Cerebellar nuclear complex (tissue), 1 donor: ENCODE measurements at regions not wholly inside any gene's neighbourhood (a gene's known extent, or its start where the extent isn't known, plus 50 kb on each side); places are given as distances from the start of the nearest gene placed in this dataset.

Experiments
- DNase-seq, 2 experiments: peaks; one replicate each; lab custom pipeline; 2025; lab: John Stamatoyannopoulos, UW

GRCh38 chr19:28414748-28415147, 798.2 kb downstream of the UQCRFS1 start:
- no peak for DNase-seq

GRCh38 chr19:28409859-28410258, 803.1 kb downstream of the UQCRFS1 start:
- DNase-seq, result no peak

- DNase-seq, result no peak
Observed at GRCh38 chr19:28406966-28407365, 806.0 kb downstream of the UQCRFS1 start.

- no peak for DNase-seq
Observed at GRCh38 chr19:28405346-28405742, 807.6 kb downstream of the UQCRFS1 start.

- no peak for DNase-seq
Observed at GRCh38 chr19:28404472-28404871, 808.5 kb downstream of the UQCRFS1 start.

- no peak for DNase-seq
Observed at GRCh38 chr19:28403690-28404089, 809.3 kb downstream of the UQCRFS1 start.

- no peak for DNase-seq
Observed at GRCh38 chr19:28402701-28403290, 810.2 kb downstream of the UQCRFS1 start.

- no peak for DNase-seq
Observed at GRCh38 chr19:28401739-28402424, 811.1 kb downstream of the UQCRFS1 start.

GRCh38 chr19:28400953-28401671, 811.8 kb downstream of the UQCRFS1 start:
- DNase-seq, result no peak

GRCh38 chr19:28399187-28399586, 813.8 kb downstream of the UQCRFS1 start:
- no peak for DNase-seq

GRCh38 chr19:28397800-28398199, 815.2 kb downstream of the UQCRFS1 start:
- DNase-seq, result no peak

- no peak for DNase-seq
Observed at GRCh38 chr19:28397306-28397705, 815.6 kb downstream of the UQCRFS1 start.

- DNase-seq, result no peak
Observed at GRCh38 chr19:28396287-28396831, 816.6 kb downstream of the UQCRFS1 start.

- no peak for DNase-seq
Observed at GRCh38 chr19:28394725-28395124, 818.2 kb downstream of the UQCRFS1 start.

- DNase-seq, result no peak
Observed at GRCh38 chr19:28393574-28394336, 819.2 kb downstream of the UQCRFS1 start.

- DNase-seq, result no peak
Observed at GRCh38 chr19:28388988-28389387, 824.0 kb downstream of the UQCRFS1 start.

GRCh38 chr19:28387507-28387906, 825.4 kb downstream of the UQCRFS1 start:
- no peak for DNase-seq

- no peak for DNase-seq
Observed at GRCh38 chr19:28386470-28386869, 826.5 kb downstream of the UQCRFS1 start.

- DNase-seq, result no peak
Observed at GRCh38 chr19:28386066-28386465, 826.9 kb downstream of the UQCRFS1 start.

- no peak for DNase-seq
Observed at GRCh38 chr19:28377077-28377476, 835.9 kb downstream of the UQCRFS1 start.

- no peak for DNase-seq
Observed at GRCh38 chr19:28374971-28375370, 838.0 kb downstream of the UQCRFS1 start.

GRCh38 chr19:28372576-28373247, 840.2 kb downstream of the UQCRFS1 start:
- DNase-seq, result no peak
